GM10266 (cell line): ENCODE measurements at regions not wholly inside any gene's neighbourhood (a gene's known extent, or its start where the extent isn't known, plus 50 kb on each side); places are given as distances from the start of the nearest gene placed in this dataset.

ENCODE experiments used
- DNase-seq: peaks from one replicate; pipeline ENCODE4 v3.0.0; 2012; ENCODE audit errors: extremely low spot score
- CTCF ChIP-seq: IDR thresholded peaks from 2 replicates; pipeline ENCODE4 v1.5.1; 2012; ENCODE audit warnings: mild to moderate bottlenecking, low read depth; ENCODE audit not compliant: control insufficient read depth, insufficient read depth; ENCODE audit errors: missing control alignments

GRCh38 chr2:2653231-2653630 lies 322.2 kb upstream of the MYT1L start:
- DNase-seq: no peak
- no peak for TF ChIP-seq CTCF

GRCh38 chr2:2650608-2651375 lies 319.7 kb upstream of the MYT1L start:
- no peak for TF ChIP-seq CTCF
- DNase-seq: no peak

GRCh38 chr2:2649109-2650072 lies 318.3 kb upstream of the MYT1L start:
- DNase-seq: no peak
- no peak for TF ChIP-seq CTCF

- TF ChIP-seq CTCF: no peak
- no peak for DNase-seq
Observed at GRCh38 chr2:2648094-2648493, 317.0 kb upstream of the MYT1L start.

DNA sequence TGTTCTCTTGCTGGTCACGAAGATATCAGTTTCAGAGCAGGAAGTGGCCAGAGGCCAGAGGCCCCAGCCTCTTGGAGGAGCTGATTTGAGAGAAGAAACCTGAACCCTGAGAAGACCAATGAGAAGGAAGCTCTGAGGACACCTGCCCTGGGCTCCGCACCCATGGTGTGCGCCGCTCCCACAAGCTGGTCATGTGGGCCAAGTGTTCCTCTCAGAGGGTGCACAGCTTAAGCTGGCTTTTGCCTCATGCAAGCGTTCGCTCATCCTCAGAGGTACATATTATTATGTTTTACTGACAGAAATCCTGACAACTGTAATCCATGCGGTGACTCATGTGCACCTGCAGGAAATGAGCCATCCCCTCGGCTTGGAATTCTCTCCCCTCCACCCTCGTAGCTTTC lies 316.1 kb upstream of the MYT1L start:
- no peak for TF ChIP-seq CTCF
- DNase-seq: no peak

DNA sequence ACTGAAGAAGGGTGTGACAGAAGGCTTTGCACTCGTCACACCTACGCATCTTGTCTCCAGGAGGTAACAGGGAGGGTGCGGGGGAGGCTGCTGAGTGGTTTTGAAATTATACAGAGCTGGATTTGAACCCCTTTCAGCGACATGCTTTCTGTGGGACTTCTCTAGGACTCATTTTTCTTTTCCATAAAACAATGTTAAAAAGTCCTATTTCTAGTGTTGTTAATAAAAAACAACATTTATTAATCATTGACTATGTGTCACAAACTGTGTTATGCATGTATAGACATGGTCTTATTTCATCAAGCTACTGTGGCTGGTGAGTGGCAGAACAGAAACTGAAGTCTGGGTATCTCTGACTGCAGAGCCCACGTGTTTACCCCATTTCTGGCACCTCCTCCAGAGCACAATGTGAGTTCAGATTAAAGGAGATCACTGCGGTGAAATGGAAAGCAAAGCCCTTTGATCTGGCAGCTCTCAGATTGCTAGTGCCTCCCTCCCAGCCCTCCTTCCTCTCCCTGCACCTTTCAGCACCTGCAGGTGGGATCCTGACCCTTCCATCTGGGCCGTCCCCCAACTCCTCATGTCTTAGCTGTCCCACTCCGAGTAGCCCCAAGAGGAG lies 315.5 kb upstream of the MYT1L start:
- no peak for DNase-seq
- TF ChIP-seq CTCF: no peak
